ENCODE measurements at regions not wholly inside any gene's neighbourhood (a gene's known extent, or its start where the extent isn't known, plus 50 kb on each side); places are given as distances from the start of the nearest gene placed in this dataset.

DNA sequence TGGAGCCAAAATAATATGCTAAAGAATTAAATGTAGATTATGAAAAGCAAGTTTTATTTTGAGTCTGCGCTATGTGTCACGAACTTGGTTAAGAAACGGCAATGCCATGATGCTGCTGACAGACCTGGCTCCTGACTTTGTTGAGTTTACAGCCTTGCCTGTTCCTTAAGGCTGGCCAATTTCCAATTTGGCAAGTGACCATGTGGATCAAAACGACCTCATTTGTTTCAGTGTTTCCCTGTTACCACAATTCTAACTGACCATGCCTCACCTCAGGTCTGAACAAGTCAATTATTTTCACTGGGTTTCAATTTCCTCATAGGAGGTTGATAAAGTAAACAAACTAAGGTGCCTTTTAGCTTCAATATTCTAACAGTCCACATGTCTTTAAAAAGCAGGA lies 461.4 kb downstream of the ZNF608 start:
- no peaks in the 10 kb centered on the region for H3K9me3 ChIP-seq (ENCODE audit: control insufficient read depth in 1 of 2, low read length in 2 of 2)
- no peaks in the 10 kb centered on the region for H3K36me3 ChIP-seq (ENCODE audit: control insufficient read depth in 1 of 2, insufficient read depth in 2 of 2, low read length in 2 of 2)
- no peak overlapping the region for H3K4me3 ChIP-seq (ENCODE audit: low read depth in 1 of 2, low read length in 2 of 2)
- peaks cover 4 to 19% of the 10 kb centered on the region in 2 donors for H3K4me1 ChIP-seq (ENCODE audit: control insufficient read depth in 1 of 2, insufficient read depth in 2 of 2, low read length in 2 of 2)
- H3K27me3 ChIP-seq (ENCODE audit: low read depth, low read length), result no peaks in the 10 kb centered on the region
- no peak overlapping the region for H3K27ac ChIP-seq (ENCODE audit: low read length)

DNA sequence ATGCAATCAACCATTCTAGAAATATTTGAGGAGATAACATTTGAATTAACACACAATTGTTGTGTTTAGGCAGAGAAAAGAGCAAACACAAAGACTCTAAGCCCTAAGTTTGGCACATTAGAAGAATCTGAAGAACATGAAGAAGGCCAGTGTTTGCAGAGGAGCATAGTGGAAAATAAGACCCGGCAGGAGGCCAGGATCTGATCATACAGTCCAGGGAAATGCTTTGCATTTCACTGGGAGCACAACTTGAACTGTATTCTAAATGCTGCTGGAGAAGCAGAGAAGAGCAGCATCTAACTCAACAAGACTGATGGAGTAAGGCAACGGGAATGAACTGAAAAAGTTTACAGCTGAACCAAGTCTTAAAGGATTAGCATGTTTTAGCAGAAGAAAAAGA lies 463.4 kb downstream of the ZNF608 start:
- no peak overlapping the region for H3K4me3 ChIP-seq (ENCODE audit: low read depth in 1 of 2, low read length in 2 of 2)
- H3K4me1 ChIP-seq (ENCODE audit: control insufficient read depth in 1 of 2, insufficient read depth in 2 of 2, low read length in 2 of 2), result peaks cover 4 to 11% of the 10 kb centered on the region in 2 donors
- no peaks in the 10 kb centered on the region for H3K36me3 ChIP-seq (ENCODE audit: control insufficient read depth in 1 of 2, insufficient read depth in 2 of 2, low read length in 2 of 2)
- H3K27ac ChIP-seq (ENCODE audit: low read length), result no peak overlapping the region
- H3K9me3 ChIP-seq (ENCODE audit: control insufficient read depth in 1 of 2, low read length in 2 of 2), result no peaks in the 10 kb centered on the region
- no peaks in the 10 kb centered on the region for H3K27me3 ChIP-seq (ENCODE audit: low read depth, low read length)

DNA sequence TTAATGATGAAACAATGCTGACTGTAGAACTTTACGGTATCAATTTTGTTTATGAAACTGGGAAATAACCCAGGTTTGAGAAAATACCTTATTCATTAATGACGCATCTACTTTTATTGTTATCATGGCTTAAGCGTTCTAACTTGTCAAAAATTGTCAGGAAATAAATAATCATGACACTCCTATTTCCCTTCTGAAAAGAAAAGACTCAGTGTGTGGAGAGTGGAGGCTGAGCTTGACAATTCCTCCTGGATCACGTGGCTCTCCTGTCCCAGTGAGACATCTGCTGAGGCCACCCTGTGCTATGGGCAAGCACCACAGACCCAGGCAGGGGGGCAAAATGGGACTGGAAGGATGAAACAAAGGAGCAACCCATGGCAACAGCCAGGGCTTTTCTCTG lies 466.4 kb downstream of the ZNF608 start:
- Histone ChIP-seq H3K4me1 (ENCODE audit: control insufficient read depth in 1 of 2, insufficient read depth in 2 of 2, low read length in 2 of 2) (peaks cover 4 to 6% of the 10 kb centered on the region in 2 donors), H3K27ac (ENCODE audit: low read length) (no peak overlapping the region), H3K9me3 (ENCODE audit: control insufficient read depth in 1 of 2, low read length in 2 of 2) (no peaks in the 10 kb centered on the region), H3K27me3 (ENCODE audit: low read depth, low read length) (no peaks in the 10 kb centered on the region), H3K4me3 (ENCODE audit: low read depth in 1 of 2, low read length in 2 of 2) (no peak overlapping the region), H3K36me3 (ENCODE audit: control insufficient read depth in 1 of 2, insufficient read depth in 2 of 2, low read length in 2 of 2) (no peaks in the 10 kb centered on the region)

DNA sequence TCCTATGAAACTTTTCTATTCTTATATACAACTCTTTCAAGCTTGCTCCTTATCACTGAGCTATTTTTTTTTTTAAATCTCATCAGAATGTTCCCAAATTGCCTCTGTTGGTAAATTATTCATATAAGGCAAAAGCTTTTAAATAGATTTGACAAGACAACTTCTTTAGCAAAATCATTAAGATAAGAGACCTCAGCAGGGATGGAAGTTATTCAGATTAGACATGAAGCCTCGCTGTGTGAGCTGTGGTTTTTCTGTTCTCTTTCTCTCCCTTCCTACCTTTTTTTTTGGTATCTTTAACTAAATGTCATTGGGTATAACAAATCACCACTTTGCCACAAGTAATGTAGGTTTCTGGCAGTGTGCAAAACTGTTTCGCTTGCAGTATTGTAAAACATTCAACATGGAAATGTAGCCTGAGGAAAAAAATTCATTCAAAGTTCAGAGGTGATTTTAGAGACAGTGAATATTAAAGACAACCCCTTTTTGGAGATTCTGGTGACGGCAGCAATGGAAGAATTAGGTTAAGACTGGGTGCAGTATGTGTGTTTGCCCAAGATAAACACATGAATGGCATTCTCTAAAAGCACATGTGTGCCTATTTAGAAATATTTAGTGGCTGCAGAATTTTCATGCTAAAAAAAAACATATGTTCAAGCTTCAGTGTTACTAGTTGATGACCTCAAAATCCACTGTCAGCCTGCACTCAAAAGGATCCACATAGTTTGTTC lies 467.1 kb downstream of the ZNF608 start:
- H3K27ac ChIP-seq (ENCODE audit: low read length), result no peak overlapping the region
- no peak overlapping the region for H3K4me3 ChIP-seq (ENCODE audit: low read depth in 1 of 2, low read length in 2 of 2)
- no peaks in the 10 kb centered on the region for H3K36me3 ChIP-seq (ENCODE audit: control insufficient read depth in 1 of 2, insufficient read depth in 2 of 2, low read length in 2 of 2)
- peaks cover 4 to 5% of the 10 kb centered on the region in 2 donors for H3K4me1 ChIP-seq (ENCODE audit: control insufficient read depth in 1 of 2, insufficient read depth in 2 of 2, low read length in 2 of 2)
- H3K9me3 ChIP-seq (ENCODE audit: control insufficient read depth in 1 of 2, low read length in 2 of 2), result no peaks in the 10 kb centered on the region
- no peaks in the 10 kb centered on the region for H3K27me3 ChIP-seq (ENCODE audit: low read depth, low read length)

DNA sequence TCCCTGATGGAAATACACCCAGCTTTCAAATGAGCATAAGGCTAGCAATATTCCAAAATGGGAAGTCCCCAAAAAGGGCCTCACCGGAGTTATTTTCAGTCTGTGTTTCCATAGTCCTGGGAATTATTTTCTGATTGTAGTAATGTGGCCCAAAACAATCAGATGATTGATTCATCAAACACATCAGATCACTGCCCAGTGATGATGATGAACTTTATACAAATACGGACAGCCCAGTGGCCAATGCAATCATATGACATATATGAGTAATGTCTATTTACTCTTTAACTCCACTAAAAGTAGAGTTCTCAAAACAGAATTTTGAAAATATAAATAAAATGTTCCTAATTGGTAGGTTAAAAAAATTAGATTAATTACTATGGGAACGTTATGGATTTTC lies 467.8 kb downstream of the ZNF608 start:
- H3K27me3 ChIP-seq (ENCODE audit: low read depth, low read length), result no peaks in the 10 kb centered on the region
- H3K36me3 ChIP-seq (ENCODE audit: control insufficient read depth in 1 of 2, insufficient read depth in 2 of 2, low read length in 2 of 2), result no peaks in the 10 kb centered on the region
- peaks cover 4 to 5% of the 10 kb centered on the region in 2 donors for H3K4me1 ChIP-seq (ENCODE audit: control insufficient read depth in 1 of 2, insufficient read depth in 2 of 2, low read length in 2 of 2)
- no peak overlapping the region for H3K27ac ChIP-seq (ENCODE audit: low read length)
- no peak overlapping the region for H3K4me3 ChIP-seq (ENCODE audit: low read depth in 1 of 2, low read length in 2 of 2)
- no peaks in the 10 kb centered on the region for H3K9me3 ChIP-seq (ENCODE audit: control insufficient read depth in 1 of 2, low read length in 2 of 2)

- Histone ChIP-seq H3K9me3 (ENCODE audit: control insufficient read depth in 1 of 2, low read length in 2 of 2) (no peaks in the 10 kb centered on the region), H3K27ac (ENCODE audit: low read length) (no peak overlapping the region), H3K4me1 (ENCODE audit: control insufficient read depth in 1 of 2, insufficient read depth in 2 of 2, low read length in 2 of 2) (peaks cover 0 to under 1% of the 10 kb centered on the region in 2 donors), H3K27me3 (ENCODE audit: low read depth, low read length) (no peaks in the 10 kb centered on the region), H3K4me3 (ENCODE audit: low read depth in 1 of 2, low read length in 2 of 2) (no peak overlapping the region), H3K36me3 (ENCODE audit: control insufficient read depth in 1 of 2, insufficient read depth in 2 of 2, low read length in 2 of 2) (no peaks in the 10 kb centered on the region)
These were observed 468.5 kb downstream of the ZNF608 start for GRCh38 chr5:124277767-124278545.

- H3K27me3 ChIP-seq (ENCODE audit: low read depth, low read length), result no peaks in the 10 kb centered on the region
These were observed 470.3 kb downstream of the ZNF608 start for GRCh38 chr5:124276166-124276565.

DNA sequence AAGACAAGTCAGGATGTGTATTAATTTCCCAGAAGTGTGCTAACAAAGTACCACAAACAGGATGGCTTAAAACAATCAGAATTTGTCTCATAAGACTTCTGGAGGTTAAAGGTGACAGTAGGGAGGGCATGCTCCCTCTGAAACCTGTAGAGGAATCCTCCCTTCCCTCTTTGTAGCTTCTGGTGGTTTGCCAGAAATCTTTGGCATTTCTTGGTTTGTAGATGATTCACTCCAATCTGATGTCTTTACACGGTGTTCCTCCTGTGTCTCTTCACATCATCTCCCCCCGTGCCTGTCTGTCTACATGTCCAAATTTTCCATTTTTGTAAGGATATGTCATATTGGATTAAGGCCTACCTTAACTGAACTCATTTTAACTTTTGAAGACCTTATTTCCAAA lies 471.5 kb downstream of the ZNF608 start:
- no peak overlapping the region for H3K27ac ChIP-seq (ENCODE audit: low read length)
- H3K27me3 ChIP-seq (ENCODE audit: low read depth, low read length), result no peaks in the 10 kb centered on the region
- no peaks in the 10 kb centered on the region for H3K36me3 ChIP-seq (ENCODE audit: control insufficient read depth in 1 of 2, insufficient read depth in 2 of 2, low read length in 2 of 2)
- H3K9me3 ChIP-seq (ENCODE audit: control insufficient read depth in 1 of 2, low read length in 2 of 2), result no peaks in the 10 kb centered on the region
- H3K4me1 ChIP-seq (ENCODE audit: control insufficient read depth in 1 of 2, insufficient read depth in 2 of 2, low read length in 2 of 2), result no peaks in the 10 kb centered on the region
- H3K4me3 ChIP-seq (ENCODE audit: low read depth in 1 of 2, low read length in 2 of 2), result no peak overlapping the region

More at GRCh38 chr5:124276166-124276565, 470.3 kb downstream of the ZNF608 start:
- no peak overlapping the region for H3K27ac ChIP-seq (ENCODE audit: low read length)
- no peaks in the 10 kb centered on the region for H3K36me3 ChIP-seq (ENCODE audit: control insufficient read depth in 1 of 2, insufficient read depth in 2 of 2, low read length in 2 of 2)
- no peaks in the 10 kb centered on the region for H3K9me3 ChIP-seq (ENCODE audit: control insufficient read depth in 1 of 2, low read length in 2 of 2)
- no peak overlapping the region for H3K4me3 ChIP-seq (ENCODE audit: low read depth in 1 of 2, low read length in 2 of 2)
- H3K4me1 ChIP-seq (ENCODE audit: control insufficient read depth in 1 of 2, insufficient read depth in 2 of 2, low read length in 2 of 2), result no peaks in the 10 kb centered on the region

DNA sequence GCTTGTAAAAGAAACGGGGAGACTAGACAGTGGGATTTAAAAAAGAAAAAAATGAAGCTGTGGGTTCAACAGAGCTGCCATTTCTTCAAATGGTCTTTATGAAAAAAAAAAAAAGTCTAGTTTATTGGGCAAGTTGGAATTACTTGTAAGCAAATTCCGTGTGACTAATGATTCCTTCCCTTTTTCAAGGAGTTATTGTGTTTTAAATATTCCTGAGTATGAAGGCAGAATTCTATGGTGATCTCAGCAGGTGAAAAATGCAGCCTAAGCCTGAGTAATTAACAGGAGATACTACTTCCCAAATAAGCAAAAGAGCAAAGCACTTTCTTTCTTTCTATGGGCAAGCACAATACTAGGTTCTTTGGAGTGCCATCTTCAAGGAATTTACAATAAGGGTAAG lies 481.9 kb downstream of the ZNF608 start:
- Histone ChIP-seq H3K27ac (ENCODE audit: low read length) (no peak overlapping the region), H3K4me1 (ENCODE audit: control insufficient read depth in 1 of 2, insufficient read depth in 2 of 2, low read length in 2 of 2) (peaks cover 0 to 12% of the 10 kb centered on the region in 2 donors), H3K36me3 (ENCODE audit: control insufficient read depth in 1 of 2, insufficient read depth in 2 of 2, low read length in 2 of 2) (no peaks in the 10 kb centered on the region), H3K4me3 (ENCODE audit: low read depth in 1 of 2, low read length in 2 of 2) (no peak overlapping the region), H3K27me3 (ENCODE audit: low read depth, low read length) (no peaks in the 10 kb centered on the region), H3K9me3 (ENCODE audit: control insufficient read depth in 1 of 2, low read length in 2 of 2) (no peaks in the 10 kb centered on the region)

- no peak overlapping the region for H3K27ac ChIP-seq (ENCODE audit: low read length)
- H3K9me3 ChIP-seq (ENCODE audit: control insufficient read depth in 1 of 2, low read length in 2 of 2), result no peaks in the 10 kb centered on the region
- H3K4me1 ChIP-seq (ENCODE audit: control insufficient read depth in 1 of 2, insufficient read depth in 2 of 2, low read length in 2 of 2), result peaks cover 0 to 12% of the 10 kb centered on the region in 2 donors
- H3K27me3 ChIP-seq (ENCODE audit: low read depth, low read length), result no peaks in the 10 kb centered on the region
- no peaks in the 10 kb centered on the region for H3K36me3 ChIP-seq (ENCODE audit: control insufficient read depth in 1 of 2, insufficient read depth in 2 of 2, low read length in 2 of 2)
- H3K4me3 ChIP-seq (ENCODE audit: low read depth in 1 of 2, low read length in 2 of 2), result no peak overlapping the region
These were observed 482.6 kb downstream of the ZNF608 start for GRCh38 chr5:124263680-124264491.

GRCh38 chr5:124262991-124263571 lies 483.4 kb downstream of the ZNF608 start:
- peaks cover 0 to 12% of the 10 kb centered on the region in 2 donors for H3K4me1 ChIP-seq (ENCODE audit: control insufficient read depth in 1 of 2, insufficient read depth in 2 of 2, low read length in 2 of 2)
- H3K27ac ChIP-seq (ENCODE audit: low read length), result no peak overlapping the region
- H3K4me3 ChIP-seq (ENCODE audit: low read depth in 1 of 2, low read length in 2 of 2), result no peak overlapping the region
- no peaks in the 10 kb centered on the region for H3K36me3 ChIP-seq (ENCODE audit: control insufficient read depth in 1 of 2, insufficient read depth in 2 of 2, low read length in 2 of 2)
- H3K9me3 ChIP-seq (ENCODE audit: control insufficient read depth in 1 of 2, low read length in 2 of 2), result no peaks in the 10 kb centered on the region
- no peaks in the 10 kb centered on the region for H3K27me3 ChIP-seq (ENCODE audit: low read depth, low read length)
